ENCODE measurements at regions not wholly inside any gene's neighbourhood (a gene's known extent, or its start where the extent isn't known, plus 50 kb on each side); places are given as distances from the start of the nearest gene placed in this dataset.

- intact Hi-C loops (cut with micrococcal nuclease) = no loop called here
- Histone ChIP-seq H3K4me3 (replicated peaks in 1 of 2; ENCODE audit: low read depth in 1 of 2, low read length in 2 of 2) (no peak overlapping the region), H3K4me1 (ENCODE audit: control insufficient read depth in 1 of 2, insufficient read depth in 2 of 2, low read length in 2 of 2) (no peaks in the 10 kb centered on the region), H3K4me2 (ENCODE audit: low read length) (no peak overlapping the region), H3K36me3 (ENCODE audit: control insufficient read depth in 1 of 2, insufficient read depth in 2 of 2, low read length in 2 of 2) (no peaks in the 10 kb centered on the region), H3K27me3 (ENCODE audit: insufficient read depth, low read length) (peaks cover 26% of the 10 kb centered on the region; the same call in 1 of the 2 replicates), H3K9me3 (ENCODE audit: control insufficient read depth in 1 of 2, insufficient read depth in 1 of 2, low read depth in 1 of 2, low read length in 2 of 2) (no peaks in the 10 kb centered on the region), H3K9ac (ENCODE audit: low read length) (no peak overlapping the region), H3K79me2 (ENCODE audit: insufficient read depth, low read length) (no peaks in the 10 kb centered on the region), H3K27ac (ENCODE audit: low read depth, low read length) (no peak overlapping the region), H2AFZ (ENCODE audit: low read depth, low read length, poor library complexity, severe bottlenecking) (no peak overlapping the region), H4K20me1 (ENCODE audit: insufficient read depth) (no peaks in the 10 kb centered on the region), H3K9me2 (ENCODE audit: insufficient read depth) (no peaks in the 10 kb centered on the region)
- TF ChIP-seq RAD21 (IDR thresholded peaks at IDR 0.05; ENCODE audit: low read depth) = no peak
- no peak for TF ChIP-seq MAX (IDR thresholded peaks at IDR 0.05)
- no peak for TF ChIP-seq EZH2 (IDR thresholded peaks at IDR 0.05)
- TF ChIP-seq SRF (IDR thresholded peaks at IDR 0.05; ENCODE audit: low read depth) = no peak
- ATAC-seq (no peak), DNase-seq (ENCODE audit: low read depth, low spot score) (no peak)
- CTCF ChIA-PET = no interaction called here
- RAD21 ChIA-PET (ENCODE audit: low non-redundant PET in 1 of 2, low total read pairs in 2 of 2, uncharacterized antibody in 2 of 2, unreplicated experiment in 2 of 2) = no interaction called here
- no TSS peak for BruUV-seq (replicated peaks)
- POLR2A ChIA-PET = no interaction called here
These were observed 163.2 kb downstream of the SEM1 start for GRCh38 chr7:96546426-96546825.

- DNase-seq (ENCODE audit: low read depth, low spot score) (no peak), ATAC-seq (no peak)
- Histone ChIP-seq H3K4me1 (ENCODE audit: control insufficient read depth in 1 of 2, insufficient read depth in 2 of 2, low read length in 2 of 2) (no peaks in the 10 kb centered on the region), H3K9me2 (ENCODE audit: insufficient read depth) (no peaks in the 10 kb centered on the region; the same call in 1 of the 2 replicates), H3K27ac (ENCODE audit: low read depth, low read length) (no peak overlapping the region), H2AFZ (ENCODE audit: low read depth, low read length, poor library complexity, severe bottlenecking) (no peak overlapping the region), H3K9ac (ENCODE audit: low read length) (no peak overlapping the region), H3K27me3 (ENCODE audit: insufficient read depth, low read length) (peaks cover 24% of the 10 kb centered on the region), H3K4me2 (ENCODE audit: low read length) (no peak overlapping the region), H4K20me1 (ENCODE audit: insufficient read depth) (no peaks in the 10 kb centered on the region), H3K4me3 (replicated peaks in 1 of 2; ENCODE audit: low read depth in 1 of 2, low read length in 2 of 2) (no peak overlapping the region), H3K9me3 (ENCODE audit: control insufficient read depth in 1 of 2, insufficient read depth in 1 of 2, low read depth in 1 of 2, low read length in 2 of 2) (no peaks in the 10 kb centered on the region), H3K79me2 (ENCODE audit: insufficient read depth, low read length) (no peaks in the 10 kb centered on the region), H3K36me3 (ENCODE audit: control insufficient read depth in 1 of 2, insufficient read depth in 2 of 2, low read length in 2 of 2) (no peaks in the 10 kb centered on the region)
- no TSS peak for BruUV-seq (replicated peaks)
- ChIA-PET RAD21 (ENCODE audit: low non-redundant PET in 1 of 2, low total read pairs in 2 of 2, uncharacterized antibody in 2 of 2, unreplicated experiment in 2 of 2) (no interaction called here), CTCF (no interaction called here), POLR2A (no interaction called here)
- intact Hi-C loops (cut with micrococcal nuclease) = no loop called here
- TF ChIP-seq ZFX (IDR thresholded peaks at IDR 0.05) = no peak
- no peak for TF ChIP-seq POLR2A (IDR thresholded peaks at IDR 0.05; ENCODE audit: borderline replicate concordance, extremely low read depth, insufficient read depth, insufficient read length)
- TF ChIP-seq SIN3A (IDR thresholded peaks at IDR 0.05; ENCODE audit: low read depth) = no peak
- TF ChIP-seq REST (IDR thresholded peaks at IDR 0.05; ENCODE audit: low read depth) = no peak
- TF ChIP-seq ZBTB33 (IDR thresholded peaks at IDR 0.05; ENCODE audit: extremely low read depth, insufficient replicate concordance, low read length) = no peak
- no peak for TF ChIP-seq ZNF274 (IDR thresholded peaks at IDR 0.05; ENCODE audit: low read depth, low read length)
- no peak for TF ChIP-seq CEBPB (IDR thresholded peaks at IDR 0.05; ENCODE audit: low read depth)
- no peak for TF ChIP-seq MAX (IDR thresholded peaks at IDR 0.05)
- TF ChIP-seq SP1 (IDR thresholded peaks at IDR 0.05; ENCODE audit: low read depth) = no peak
- TF ChIP-seq POLR2AphosphoS5 (IDR thresholded peaks at IDR 0.05; ENCODE audit: low read depth, low read length) = no peak
- TF ChIP-seq JUND (IDR thresholded peaks at IDR 0.05) = no peak
- TF ChIP-seq YY1 (IDR thresholded peaks at IDR 0.05; ENCODE audit: extremely low read depth, insufficient replicate concordance, low read depth, low read length) = no peak
- TF ChIP-seq EGR1 (IDR thresholded peaks at IDR 0.05; ENCODE audit: low read depth) = no peak
- no peak for TF ChIP-seq CBX3 (IDR thresholded peaks at IDR 0.05; ENCODE audit: low read depth)
- TF ChIP-seq FOSL1 (IDR thresholded peaks at IDR 0.05; ENCODE audit: low read depth) = no peak
- TF ChIP-seq RAD21 (IDR thresholded peaks at IDR 0.05; ENCODE audit: low read depth) = no peak
These were observed 170.2 kb downstream of the SEM1 start for GRCh38 chr7:96539471-96539870.

All from HCT116 (cell line).